ENCODE measurements at regions not wholly inside any gene's neighbourhood (a gene's known extent, or its start where the extent isn't known, plus 50 kb on each side); places are given as distances from the start of the nearest gene placed in this dataset.

DNA sequence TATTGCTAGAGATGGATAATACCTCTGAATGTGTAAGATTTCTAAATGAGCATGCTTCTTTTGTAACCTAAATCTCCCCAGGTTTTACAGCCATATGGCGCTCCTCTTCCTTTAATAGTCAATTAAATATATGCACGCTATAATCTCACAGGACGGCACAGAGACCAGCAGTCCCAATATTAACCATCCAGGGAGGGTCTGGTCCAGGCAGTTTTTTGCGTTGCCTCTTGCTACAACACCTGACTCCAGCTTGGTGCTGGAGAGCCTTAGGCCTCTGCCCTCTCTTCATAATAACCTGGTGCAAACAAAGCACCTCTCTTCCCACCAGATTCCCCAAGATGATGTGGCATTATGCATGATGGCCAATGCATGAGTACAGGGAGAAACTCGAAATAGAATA, 183.4 kb downstream of the LY86 start:
- H3K27me3 ChIP-seq (ENCODE audit: control insufficient read depth in 1 of 2, insufficient read depth in 2 of 2, low read length in 2 of 2), result no peaks in the 10 kb centered on the region
- no peak overlapping the region for H3K4me3 ChIP-seq (ENCODE audit: low read depth in 1 of 2, low read length in 2 of 2)
- no peaks in the 10 kb centered on the region for H3K36me3 ChIP-seq (ENCODE audit: insufficient read depth, low read length)
- H3K9me3 ChIP-seq (ENCODE audit: low read length), result no peaks in the 10 kb centered on the region
- no peak overlapping the region for H3K27ac ChIP-seq (ENCODE audit: low read depth, low read length)
- no peaks in the 10 kb centered on the region for H3K4me1 ChIP-seq (ENCODE audit: insufficient read depth, low read length)
- H3K9ac ChIP-seq (ENCODE audit: low read length), result no peak overlapping the region

DNA sequence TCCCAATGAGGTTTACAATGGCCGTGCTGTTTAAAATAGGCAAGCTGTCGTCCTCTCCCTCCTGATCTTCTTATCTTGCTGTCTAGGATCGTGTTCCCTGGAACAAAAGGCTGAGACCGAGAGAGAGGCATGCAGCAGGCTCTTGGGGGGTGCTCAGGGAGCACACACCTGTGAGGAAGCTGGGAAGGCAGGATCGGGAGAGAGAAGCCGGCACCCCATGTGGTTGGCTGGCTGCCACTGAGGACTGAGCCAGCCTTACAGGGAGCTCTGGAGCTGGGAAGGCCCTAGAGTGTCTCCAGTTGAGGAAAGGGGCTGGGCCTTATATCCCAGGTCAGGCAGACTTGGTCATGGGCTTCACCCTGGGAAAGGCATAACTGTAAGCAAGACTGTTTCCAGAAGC, 184.2 kb downstream of the LY86 start:
- H3K27ac ChIP-seq (ENCODE audit: low read depth, low read length), result no peak overlapping the region
- H3K4me3 ChIP-seq (ENCODE audit: low read depth in 1 of 2, low read length in 2 of 2), result no peak overlapping the region
- H3K4me1 ChIP-seq (ENCODE audit: insufficient read depth, low read length), result no peaks in the 10 kb centered on the region

DNA sequence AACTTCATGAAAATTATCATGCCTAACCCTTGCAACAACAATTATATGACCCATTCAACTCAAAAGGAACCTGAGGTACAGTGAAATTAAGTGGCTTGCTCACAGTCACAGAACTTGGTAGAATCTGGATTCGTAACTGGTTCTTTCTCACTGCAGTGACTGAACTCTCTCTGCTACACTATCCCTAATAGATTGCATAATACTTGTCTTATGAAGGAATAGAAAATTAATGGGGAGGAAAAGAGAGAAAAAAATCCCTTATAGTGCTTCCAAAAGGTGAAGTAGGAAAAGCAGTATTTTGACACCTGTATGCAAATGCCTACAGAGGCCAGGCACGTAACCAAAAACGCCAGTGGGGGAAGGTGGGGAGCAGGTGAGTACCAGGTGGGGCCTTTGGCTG, 186.6 kb downstream of the LY86 start:
- Histone ChIP-seq H3K9me3 (ENCODE audit: low read length) (no peaks in the 10 kb centered on the region), H3K4me3 (ENCODE audit: low read depth in 1 of 2, low read length in 2 of 2) (no peak overlapping the region), H3K27me3 (ENCODE audit: control insufficient read depth in 1 of 2, insufficient read depth in 2 of 2, low read length in 2 of 2) (no peaks in the 10 kb centered on the region), H3K4me1 (ENCODE audit: insufficient read depth, low read length) (no peaks in the 10 kb centered on the region), H3K27ac (ENCODE audit: low read depth, low read length) (no peak overlapping the region), H3K36me3 (ENCODE audit: insufficient read depth, low read length) (no peaks in the 10 kb centered on the region), H3K9ac (ENCODE audit: low read length) (no peak overlapping the region)

More for the DNA sequence above, 184.2 kb downstream of the LY86 start:
- Histone ChIP-seq H3K9ac (ENCODE audit: low read length) (no peak overlapping the region), H3K9me3 (ENCODE audit: low read length) (no peaks in the 10 kb centered on the region), H3K27me3 (ENCODE audit: control insufficient read depth in 1 of 2, insufficient read depth in 2 of 2, low read length in 2 of 2) (no peaks in the 10 kb centered on the region), H3K36me3 (ENCODE audit: insufficient read depth, low read length) (no peaks in the 10 kb centered on the region)

DNA sequence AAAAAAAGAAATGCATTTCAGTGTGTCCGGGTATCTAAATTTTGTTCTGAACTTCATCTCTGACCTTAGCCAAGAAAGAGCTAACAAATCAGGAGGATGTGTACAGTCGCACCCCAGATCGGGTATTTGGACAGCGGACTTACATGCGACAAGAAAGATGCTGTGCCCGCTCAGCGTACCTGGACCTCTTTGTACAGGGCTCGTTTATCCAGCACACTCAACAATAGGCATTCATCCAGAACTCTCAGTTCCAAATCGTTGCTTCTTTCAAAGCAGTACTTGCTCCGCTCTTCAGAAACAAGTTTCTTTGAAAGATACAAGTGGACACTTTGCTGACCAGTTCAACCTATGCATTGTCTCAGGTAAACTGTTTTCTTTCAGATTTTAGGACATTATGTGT, 191.7 kb downstream of the LY86 start:
- peaks cover 11% of the 10 kb centered on the region for H3K4me1 ChIP-seq (ENCODE audit: insufficient read depth, low read length)
- H3K9ac ChIP-seq (ENCODE audit: low read length), result no peak overlapping the region
- no peak overlapping the region for H3K27ac ChIP-seq (ENCODE audit: low read depth, low read length)
- no peaks in the 10 kb centered on the region for H3K9me3 ChIP-seq (ENCODE audit: low read length)
- no peaks in the 10 kb centered on the region for H3K27me3 ChIP-seq (ENCODE audit: control insufficient read depth in 1 of 2, insufficient read depth in 2 of 2, low read length in 2 of 2)
- H3K36me3 ChIP-seq (ENCODE audit: insufficient read depth, low read length), result no peaks in the 10 kb centered on the region
- no peak overlapping the region for H3K4me3 ChIP-seq (ENCODE audit: low read depth in 1 of 2, low read length in 2 of 2)

DNA sequence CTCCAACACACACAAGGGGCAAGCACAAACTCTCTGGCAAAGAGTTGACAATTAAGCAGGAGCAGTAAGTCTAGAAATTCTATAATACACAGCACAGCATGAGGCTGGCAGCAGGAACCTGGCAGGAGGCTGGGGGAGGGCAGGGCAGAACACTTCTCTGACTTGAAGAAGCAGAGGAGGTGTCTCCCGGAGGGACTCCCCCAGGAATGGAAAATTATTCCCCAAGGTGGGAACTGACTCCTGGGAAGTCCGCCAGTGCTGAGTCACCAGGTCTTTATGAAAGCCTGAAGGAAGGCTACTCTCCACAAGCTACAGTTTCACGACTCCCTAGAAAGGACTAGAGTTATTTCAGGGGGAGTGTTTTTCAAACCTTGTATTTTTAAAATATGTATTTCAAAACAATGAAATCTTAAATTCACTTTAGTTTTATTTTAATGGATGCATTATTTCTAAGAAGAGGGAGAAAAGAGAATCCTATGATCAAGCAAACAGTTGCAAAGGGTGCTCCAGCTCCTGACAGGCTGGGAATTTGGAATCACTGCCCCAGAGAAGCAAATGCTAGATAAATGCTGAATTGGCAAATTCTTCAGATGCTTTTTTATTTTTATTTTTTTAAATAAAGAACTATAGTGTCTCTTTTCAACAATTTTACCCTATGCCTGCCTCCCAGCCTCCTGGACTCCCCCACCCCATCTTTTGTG, 192.8 kb downstream of the LY86 start:
- peaks cover 11% of the 10 kb centered on the region for H3K4me1 ChIP-seq (ENCODE audit: insufficient read depth, low read length)
- no peak overlapping the region for H3K9ac ChIP-seq (ENCODE audit: low read length)
- no peaks in the 10 kb centered on the region for H3K27me3 ChIP-seq (ENCODE audit: control insufficient read depth in 1 of 2, insufficient read depth in 2 of 2, low read length in 2 of 2)
- H3K9me3 ChIP-seq (ENCODE audit: low read length), result no peaks in the 10 kb centered on the region
- no peak overlapping the region for H3K4me3 ChIP-seq (ENCODE audit: low read depth in 1 of 2, low read length in 2 of 2)
- H3K27ac ChIP-seq (ENCODE audit: low read depth, low read length), result no peak overlapping the region
- no peaks in the 10 kb centered on the region for H3K36me3 ChIP-seq (ENCODE audit: insufficient read depth, low read length)

DNA sequence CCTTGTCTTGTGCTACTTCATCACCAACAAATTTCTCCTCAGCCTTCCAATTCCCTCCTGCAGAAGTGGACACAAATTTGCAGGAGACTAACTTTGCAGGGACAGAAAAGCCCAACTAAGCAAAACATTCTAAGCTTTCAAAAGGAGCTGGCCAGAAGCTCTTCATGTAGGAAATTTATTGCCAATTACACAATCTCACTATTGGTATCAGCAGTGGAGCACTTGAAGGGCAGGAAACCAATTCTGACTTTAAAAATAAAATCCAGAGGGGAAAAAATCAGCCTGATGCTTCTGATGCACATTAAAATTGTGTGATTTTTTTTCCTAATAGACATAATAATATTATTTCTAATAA, 193.3 kb downstream of the LY86 start:
- no peak overlapping the region for H3K27ac ChIP-seq (ENCODE audit: low read depth, low read length)

DNA sequence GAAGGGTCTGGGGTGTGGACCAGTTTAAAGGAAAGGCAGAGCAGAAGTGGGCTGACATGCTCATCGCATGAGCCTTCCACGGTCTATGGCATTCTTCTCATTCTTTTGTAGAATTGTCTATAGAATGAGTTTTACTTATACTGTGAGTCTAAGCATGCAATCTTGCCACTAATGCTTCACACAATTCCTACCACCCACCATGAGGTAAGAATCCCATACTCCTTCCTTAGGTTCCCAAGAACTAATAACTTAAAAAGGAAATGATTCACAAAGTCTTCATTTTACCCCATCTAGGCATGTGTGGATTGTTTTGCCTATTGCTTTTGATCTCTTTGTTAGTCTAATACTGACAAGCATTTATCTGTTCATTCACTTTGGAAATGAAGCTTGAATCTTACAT, 195.2 kb downstream of the LY86 start:
- no peak overlapping the region for H3K27ac ChIP-seq (ENCODE audit: low read depth, low read length)
- no peaks in the 10 kb centered on the region for H3K27me3 ChIP-seq (ENCODE audit: control insufficient read depth in 1 of 2, insufficient read depth in 2 of 2, low read length in 2 of 2)
- H3K9me3 ChIP-seq (ENCODE audit: low read length), result no peaks in the 10 kb centered on the region
- no peak overlapping the region for H3K9ac ChIP-seq (ENCODE audit: low read length)
- H3K4me3 ChIP-seq (ENCODE audit: low read depth in 1 of 2, low read length in 2 of 2), result no peak overlapping the region
- no peaks in the 10 kb centered on the region for H3K36me3 ChIP-seq (ENCODE audit: insufficient read depth, low read length)
- peaks cover 11% of the 10 kb centered on the region for H3K4me1 ChIP-seq (ENCODE audit: insufficient read depth, low read length)

More for the DNA sequence above, 193.3 kb downstream of the LY86 start:
- H3K27me3 ChIP-seq (ENCODE audit: control insufficient read depth in 1 of 2, insufficient read depth in 2 of 2, low read length in 2 of 2), result no peaks in the 10 kb centered on the region
- H3K4me1 ChIP-seq (ENCODE audit: insufficient read depth, low read length), result peaks cover 11% of the 10 kb centered on the region
- no peak overlapping the region for H3K9ac ChIP-seq (ENCODE audit: low read length)
- H3K36me3 ChIP-seq (ENCODE audit: insufficient read depth, low read length), result no peaks in the 10 kb centered on the region
- no peaks in the 10 kb centered on the region for H3K9me3 ChIP-seq (ENCODE audit: low read length)
- no peak overlapping the region for H3K4me3 ChIP-seq (ENCODE audit: low read depth in 1 of 2, low read length in 2 of 2)

DNA sequence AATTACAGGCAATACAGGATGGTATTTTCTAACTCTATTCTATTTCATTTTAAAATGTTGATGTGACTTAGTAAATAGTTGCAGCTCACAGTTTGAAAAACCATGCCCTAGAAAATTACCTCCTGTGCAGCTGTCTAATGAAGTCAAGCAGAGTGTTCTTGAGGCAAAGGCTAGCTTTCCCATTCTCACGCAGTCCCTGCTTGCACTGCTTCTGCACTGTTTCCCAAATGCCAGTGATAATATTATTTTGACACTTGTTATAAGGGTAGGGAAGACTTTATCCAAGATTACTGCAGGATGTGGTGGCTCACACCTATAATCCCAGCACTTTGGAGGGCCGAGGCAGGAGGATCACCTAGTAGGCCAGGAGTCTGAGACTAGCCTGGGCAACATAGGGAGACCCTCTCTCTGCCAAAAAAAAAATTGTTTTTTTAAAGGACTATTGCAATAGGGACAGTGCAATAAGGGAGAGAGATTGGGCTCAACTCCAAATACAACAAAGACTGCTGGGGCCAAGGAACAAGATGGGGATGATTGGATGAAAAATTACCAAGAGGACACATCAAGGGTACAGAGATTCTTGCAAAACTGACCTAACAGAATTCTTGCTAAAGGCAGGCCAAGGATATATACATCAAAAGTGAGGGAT, 196.1 kb downstream of the LY86 start:
- peaks cover 11% of the 10 kb centered on the region for H3K4me1 ChIP-seq (ENCODE audit: insufficient read depth, low read length)
- no peak overlapping the region for H3K4me3 ChIP-seq (ENCODE audit: low read depth in 1 of 2, low read length in 2 of 2)
- H3K9ac ChIP-seq (ENCODE audit: low read length), result no peak overlapping the region
- no peaks in the 10 kb centered on the region for H3K9me3 ChIP-seq (ENCODE audit: low read length)
- H3K27ac ChIP-seq (ENCODE audit: low read depth, low read length), result no peak overlapping the region
- no peaks in the 10 kb centered on the region for H3K36me3 ChIP-seq (ENCODE audit: insufficient read depth, low read length)
- H3K27me3 ChIP-seq (ENCODE audit: control insufficient read depth in 1 of 2, insufficient read depth in 2 of 2, low read length in 2 of 2), result no peaks in the 10 kb centered on the region

DNA sequence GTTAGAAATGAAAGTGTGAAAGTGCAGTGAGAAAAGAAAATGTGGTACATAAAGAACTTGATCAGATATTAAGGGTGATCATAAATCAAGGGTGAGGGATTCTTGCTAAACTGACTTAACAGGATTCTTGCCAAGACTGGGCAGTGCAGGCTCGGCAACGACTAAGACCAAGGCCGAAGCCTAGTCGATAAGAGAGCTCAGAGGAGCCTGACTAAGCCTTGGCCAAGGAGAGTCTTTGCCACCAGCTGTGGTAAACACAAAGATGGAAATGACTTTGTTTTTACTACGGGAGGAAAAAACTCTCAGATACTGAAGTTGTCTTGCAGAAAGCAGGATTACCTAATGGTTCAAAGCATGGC, 196.6 kb downstream of the LY86 start:
- no peak overlapping the region for H3K27ac ChIP-seq (ENCODE audit: low read depth, low read length)
- H3K36me3 ChIP-seq (ENCODE audit: insufficient read depth, low read length), result no peaks in the 10 kb centered on the region
- no peaks in the 10 kb centered on the region for H3K9me3 ChIP-seq (ENCODE audit: low read length)
- H3K9ac ChIP-seq (ENCODE audit: low read length), result no peak overlapping the region
- peaks cover 11% of the 10 kb centered on the region for H3K4me1 ChIP-seq (ENCODE audit: insufficient read depth, low read length)
- H3K4me3 ChIP-seq (ENCODE audit: low read depth in 1 of 2, low read length in 2 of 2), result no peak overlapping the region
- H3K27me3 ChIP-seq (ENCODE audit: control insufficient read depth in 1 of 2, insufficient read depth in 2 of 2, low read length in 2 of 2), result no peaks in the 10 kb centered on the region

DNA sequence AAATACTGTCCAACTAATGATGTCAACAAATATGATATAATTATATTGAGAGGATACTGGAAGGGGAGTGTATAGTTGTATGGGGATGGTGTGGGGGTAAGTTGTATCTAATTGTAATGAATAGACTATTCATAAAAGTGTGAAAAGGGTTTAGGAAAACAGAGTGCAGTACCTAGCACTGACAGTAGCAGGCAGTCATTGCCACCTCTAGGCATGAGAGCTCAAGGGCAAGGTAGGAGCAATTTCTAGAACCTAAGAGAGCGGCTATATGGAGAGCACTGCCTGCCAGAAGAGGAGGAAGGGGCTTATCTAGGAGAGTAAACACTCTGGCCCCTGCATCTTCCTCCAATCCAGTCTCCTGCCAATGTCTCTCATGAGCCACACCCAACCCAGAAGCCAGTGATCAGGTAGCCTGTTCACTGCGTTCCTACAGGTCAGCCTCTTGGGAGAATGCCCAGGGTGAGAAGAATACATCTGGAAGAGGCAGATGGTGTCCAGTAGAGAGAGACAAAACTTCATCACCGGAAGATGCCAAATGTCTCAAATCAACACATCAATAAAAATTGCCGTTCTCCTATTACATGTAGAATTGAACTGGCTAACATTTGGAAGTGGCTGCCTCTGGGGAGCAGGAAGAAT, 200.0 kb downstream of the LY86 start:
- no peaks in the 10 kb centered on the region for H3K9me3 ChIP-seq (ENCODE audit: low read length)
- H3K27ac ChIP-seq (ENCODE audit: low read depth, low read length), result no peak overlapping the region
- no peaks in the 10 kb centered on the region for H3K4me1 ChIP-seq (ENCODE audit: insufficient read depth, low read length)
- H3K27me3 ChIP-seq (ENCODE audit: control insufficient read depth in 1 of 2, insufficient read depth in 2 of 2, low read length in 2 of 2), result no peaks in the 10 kb centered on the region
- no peak overlapping the region for H3K9ac ChIP-seq (ENCODE audit: low read length)
- H3K36me3 ChIP-seq (ENCODE audit: insufficient read depth, low read length), result no peaks in the 10 kb centered on the region
- no peak overlapping the region for H3K4me3 ChIP-seq (ENCODE audit: low read depth in 1 of 2, low read length in 2 of 2)

DNA sequence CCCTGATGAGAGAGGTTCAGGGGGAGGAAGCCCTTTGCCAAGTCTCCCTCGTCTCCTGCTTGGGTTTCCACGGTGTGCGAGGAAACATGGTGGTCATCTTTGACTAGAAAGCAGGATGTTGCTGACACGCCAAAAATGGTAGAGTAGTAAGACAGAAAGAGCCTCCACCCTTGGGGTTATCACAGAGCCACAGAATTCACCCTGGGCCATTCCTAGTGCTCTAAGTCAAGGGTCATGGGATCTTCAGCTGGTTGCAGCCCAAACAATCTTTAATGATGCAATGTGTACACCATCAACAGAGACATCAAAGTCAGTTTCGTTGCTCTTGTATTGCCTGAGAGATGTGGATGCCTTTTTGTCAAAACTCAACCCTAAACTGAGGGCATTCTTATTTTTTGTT, 201.9 kb downstream of the LY86 start:
- no peak overlapping the region for H3K27ac ChIP-seq (ENCODE audit: low read depth, low read length)
- H3K9me3 ChIP-seq (ENCODE audit: low read length), result no peaks in the 10 kb centered on the region
- H3K36me3 ChIP-seq (ENCODE audit: insufficient read depth, low read length), result no peaks in the 10 kb centered on the region
- H3K4me3 ChIP-seq (ENCODE audit: low read depth in 1 of 2, low read length in 2 of 2), result no peak overlapping the region
- no peaks in the 10 kb centered on the region for H3K27me3 ChIP-seq (ENCODE audit: control insufficient read depth in 1 of 2, insufficient read depth in 2 of 2, low read length in 2 of 2)
- no peaks in the 10 kb centered on the region for H3K4me1 ChIP-seq (ENCODE audit: insufficient read depth, low read length)
- no peak overlapping the region for H3K9ac ChIP-seq (ENCODE audit: low read length)

DNA sequence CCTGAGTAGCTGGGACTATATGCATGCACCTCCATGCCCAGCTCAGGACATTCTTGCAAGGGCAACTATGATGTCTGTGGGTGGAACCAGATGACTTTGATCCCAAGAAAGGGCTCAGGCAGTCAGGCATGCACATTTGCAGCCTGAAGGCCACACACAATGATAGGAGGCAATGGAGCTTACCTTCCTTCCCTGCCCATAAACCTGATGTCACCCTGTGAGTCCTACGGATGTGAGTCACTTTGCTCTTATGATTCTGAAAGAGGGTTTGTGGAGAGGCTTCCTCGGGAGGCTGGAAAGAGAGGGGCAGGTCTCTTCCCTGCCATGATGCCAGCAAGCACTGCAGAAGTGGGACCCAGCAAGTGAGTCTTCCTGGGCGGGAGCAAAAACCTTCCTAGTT, 202.4 kb downstream of the LY86 start:
- H3K36me3 ChIP-seq (ENCODE audit: insufficient read depth, low read length), result no peaks in the 10 kb centered on the region
- H3K4me1 ChIP-seq (ENCODE audit: insufficient read depth, low read length), result no peaks in the 10 kb centered on the region
- no peaks in the 10 kb centered on the region for H3K9me3 ChIP-seq (ENCODE audit: low read length)
- H3K4me3 ChIP-seq (ENCODE audit: low read depth in 1 of 2, low read length in 2 of 2), result no peak overlapping the region
- H3K9ac ChIP-seq (ENCODE audit: low read length), result no peak overlapping the region
- no peaks in the 10 kb centered on the region for H3K27me3 ChIP-seq (ENCODE audit: control insufficient read depth in 1 of 2, insufficient read depth in 2 of 2, low read length in 2 of 2)
- no peak overlapping the region for H3K27ac ChIP-seq (ENCODE audit: low read depth, low read length)
